CD14-positive monocyte (primary cell): ENCODE measurements at regions not wholly inside any gene's neighbourhood (a gene's known extent, or its start where the extent isn't known, plus 50 kb on each side); places are given as distances from the start of the nearest gene placed in this dataset.

Experiments used
- DNase-seq, 3 donors: peaks; one replicate each; pipeline ENCODE4 v3.0.0-alpha.2; 2011 to 2022
- H2AFZ ChIP-seq: 2 replicates; pipeline ENCODE4 v1.6.0; 2012; ENCODE audit warnings: mild to moderate bottlenecking, low read depth, low read length, inconsistent platforms; ENCODE audit not compliant: insufficient read depth, poor library complexity, severe bottlenecking
- H3K27ac ChIP-seq, 2 donors: 1 replicate in 1 of 2; 2 replicates in 1 of 2; pipeline ENCODE4 v1.5.1; 2012 to 2013; ENCODE audit warnings: low read length in 2 of 2, control low read depth in 1 of 2, inconsistent platforms in 1 of 2, low read depth in 1 of 2, mild to moderate bottlenecking in 1 of 2
- H3K27me3 ChIP-seq, 2 donors: one replicate each; pipeline versions ENCODE4 v1.6.0 to v1.6.1; 2011 to 2013; ENCODE audit warnings: low read length in 2 of 2; ENCODE audit not compliant: control insufficient read depth in 2 of 2, insufficient read depth in 2 of 2
- H3K36me3 ChIP-seq, 2 donors: replicated peaks in 1 of 2; 1 replicate in 1 of 2; 2 replicates in 1 of 2; pipeline versions ENCODE4 v1.5.1 to v1.6.1; 2012 to 2013; ENCODE audit warnings: low read length in 2 of 2, control low read depth in 1 of 2, inconsistent platforms in 1 of 2, mild to moderate bottlenecking in 1 of 2; ENCODE audit not compliant: insufficient read depth in 2 of 2, control insufficient read depth in 1 of 2
- H3K4me1 ChIP-seq, 2 donors: 1 replicate in 1 of 2; 2 replicates in 1 of 2; pipeline versions ENCODE4 v1.5.1 to v1.6.1; 2012 to 2013; ENCODE audit warnings: low read length in 2 of 2, control low read depth in 1 of 2, inconsistent platforms in 1 of 2, mild to moderate bottlenecking in 1 of 2, moderate library complexity in 1 of 2; ENCODE audit not compliant: insufficient read depth in 2 of 2, control insufficient read depth in 1 of 2
- H3K4me2 ChIP-seq: replicated peaks from 2 replicates; pipeline ENCODE3; 2012; ENCODE audit warnings: low read length, moderate library complexity, mild to moderate bottlenecking; ENCODE audit not compliant: poor library complexity, severe bottlenecking; ENCODE audit errors: extremely low read depth
- H3K4me3 ChIP-seq, 3 experiments: fragments of 200-600 bp in 1 of 3; sonication (generic) in 1 of 3; replicated peaks in 1 of 3; 1 replicate in 2 of 3; 2 replicates in 1 of 3; pipeline ENCODE4 v1.5.1; 2011 to 2013; ENCODE audit warnings: low read length in 3 of 3, mild to moderate bottlenecking in 3 of 3, control low read depth in 2 of 3, low read depth in 2 of 3, inconsistent platforms in 1 of 3, moderate library complexity in 1 of 3
- H3K79me2 ChIP-seq: 2 replicates; pipeline ENCODE4 v1.6.0; 2012; ENCODE audit warnings: mild to moderate bottlenecking, control low read depth, inconsistent platforms, low read length, moderate library complexity; ENCODE audit not compliant: insufficient read depth
- H3K9ac ChIP-seq: 2 replicates; pipeline ENCODE4 v1.6.0; 2017; ENCODE audit warnings: low read length, mild to moderate bottlenecking; ENCODE audit not compliant: insufficient read depth, poor library complexity, severe bottlenecking
- H3K9me3 ChIP-seq, 2 donors: replicated peaks in 1 of 2; 1 replicate in 1 of 2; 2 replicates in 1 of 2; pipeline versions ENCODE4 v1.5.1 to v1.6.1; 2012 to 2013; ENCODE audit warnings: low read length in 2 of 2, control low read depth in 1 of 2; ENCODE audit not compliant: control insufficient read depth in 1 of 2, insufficient read depth in 1 of 2
- H4K20me1 ChIP-seq: 2 replicates; pipeline ENCODE4 v1.6.0; 2012; ENCODE audit warnings: mild to moderate bottlenecking, low read length, control low read depth, moderate library complexity; ENCODE audit not compliant: insufficient read depth
- H3K27ac Mint-ChIP-seq, 7 donors: one replicate each; pipeline ENCODE4 v1.8.0; 2020; ENCODE audit warnings: mild to moderate bottlenecking in 7 of 7, mixed read lengths in 7 of 7, moderate library complexity in 6 of 7, inconsistent platforms in 2 of 7
- H3K27me3 Mint-ChIP-seq, 3 donors: one replicate each; pipeline ENCODE4 v1.8.0; 2021 to 2022; ENCODE audit warnings: low read depth in 3 of 3, mild to moderate bottlenecking in 3 of 3, mixed read lengths in 3 of 3, moderate library complexity in 3 of 3, inconsistent platforms in 1 of 3
- H3K36me3 Mint-ChIP-seq, 2 donors: one replicate each; pipeline ENCODE4 v1.8.0; 2020; ENCODE audit warnings: mixed read lengths in 2 of 2, inconsistent platforms in 1 of 2, mild to moderate bottlenecking in 1 of 2
- H3K4me1 Mint-ChIP-seq: one replicate; pipeline ENCODE4 v1.8.0; 2020; ENCODE audit warnings: mild to moderate bottlenecking, mixed read lengths
- H3K4me3 Mint-ChIP-seq, 2 donors: one replicate each; pipeline ENCODE4 v1.8.0; 2020; ENCODE audit warnings: mild to moderate bottlenecking in 2 of 2, mixed read lengths in 2 of 2, moderate library complexity in 1 of 2
- H3K9me3 Mint-ChIP-seq, 7 donors: one replicate each; pipeline ENCODE4 v1.8.0; 2020 to 2022; ENCODE audit warnings: mixed read lengths in 7 of 7, mild to moderate bottlenecking in 6 of 7, moderate library complexity in 6 of 7, inconsistent platforms in 2 of 7
- WGBS: methylation state at CpG from one replicate; pipeline ENCODE4 v1.1.5; 2013; ENCODE audit warnings: missing lambda C conversion rate; ENCODE audit not compliant: insufficient coverage; 5-methylcytosine and 5-hydroxymethylcytosine counted together
- intact Hi-C, 2 donors: fragments of 100-400 bp; cut with micrococcal nuclease; formaldehyde crosslinking; loops; one replicate each; pipeline versions ENCODE4 v1.15.0 to v1.15.1; 2023
- TF ChIP-seq, protein P1 (sequence below): fragments of 200-600 bp; IDR thresholded peaks from one replicate; pipeline ENCODE4 v1.8.0; 2022; ENCODE audit warnings: antibody characterized with exemption, mild to moderate bottlenecking

GRCh38 chr10:3987143-3987974 is 202.3 kb upstream of the KLF6 start:
- Histone ChIP-seq H3K9me3 (no peaks in the 10 kb centered on the region), H3K4me2 (no peak overlapping the region), H3K27ac (no peak overlapping the region), H3K4me1 (no peaks in the 10 kb centered on the region), H3K27me3 (no peaks in the 10 kb centered on the region), H3K4me3 (no peak overlapping the region), H2AFZ (no peak overlapping the region), H4K20me1 (no peaks in the 10 kb centered on the region), H3K9ac (no peak overlapping the region), H3K79me2 (no peaks in the 10 kb centered on the region), H3K36me3 (no peaks in the 10 kb centered on the region)
- intact Hi-C loops = no loop called here
- peaks cover 0 to 6% (median 4%) of the 10 kb centered on the region in 7 donors for H3K9me3 Mint-ChIP-seq
- H3K27ac Mint-ChIP-seq = no peak overlapping the region
- no peak overlapping the region for H3K4me3 Mint-ChIP-seq
- TF ChIP-seq, protein P1, sequence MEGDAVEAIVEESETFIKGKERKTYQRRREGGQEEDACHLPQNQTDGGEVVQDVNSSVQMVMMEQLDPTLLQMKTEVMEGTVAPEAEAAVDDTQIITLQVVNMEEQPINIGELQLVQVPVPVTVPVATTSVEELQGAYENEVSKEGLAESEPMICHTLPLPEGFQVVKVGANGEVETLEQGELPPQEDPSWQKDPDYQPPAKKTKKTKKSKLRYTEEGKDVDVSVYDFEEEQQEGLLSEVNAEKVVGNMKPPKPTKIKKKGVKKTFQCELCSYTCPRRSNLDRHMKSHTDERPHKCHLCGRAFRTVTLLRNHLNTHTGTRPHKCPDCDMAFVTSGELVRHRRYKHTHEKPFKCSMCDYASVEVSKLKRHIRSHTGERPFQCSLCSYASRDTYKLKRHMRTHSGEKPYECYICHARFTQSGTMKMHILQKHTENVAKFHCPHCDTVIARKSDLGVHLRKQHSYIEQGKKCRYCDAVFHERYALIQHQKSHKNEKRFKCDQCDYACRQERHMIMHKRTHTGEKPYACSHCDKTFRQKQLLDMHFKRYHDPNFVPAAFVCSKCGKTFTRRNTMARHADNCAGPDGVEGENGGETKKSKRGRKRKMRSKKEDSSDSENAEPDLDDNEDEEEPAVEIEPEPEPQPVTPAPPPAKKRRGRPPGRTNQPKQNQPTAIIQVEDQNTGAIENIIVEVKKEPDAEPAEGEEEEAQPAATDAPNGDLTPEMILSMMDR = no peak
- peaks cover 3% of the 10 kb centered on the region for H3K4me1 Mint-ChIP-seq
- DNase-seq = no peak
- 100% methylated on average over 1 of the region's 9 CpGs for WGBS
- H3K27me3 Mint-ChIP-seq = peaks cover 0 to 4% (median 0%) of the 10 kb centered on the region in 3 donors
- no peaks in the 10 kb centered on the region for H3K36me3 Mint-ChIP-seq

- Histone ChIP-seq H3K9ac (no peak overlapping the region), H3K79me2 (no peaks in the 10 kb centered on the region), H3K27ac (no peak overlapping the region), H3K9me3 (no peaks in the 10 kb centered on the region), H3K36me3 (no peaks in the 10 kb centered on the region), H2AFZ (no peak overlapping the region), H3K4me1 (peaks cover 6% of the 10 kb centered on the region in 2 donors), H3K4me3 (no peak overlapping the region), H3K4me2 (no peak overlapping the region), H3K27me3 (no peaks in the 10 kb centered on the region), H4K20me1 (no peaks in the 10 kb centered on the region)
- H3K27me3 Mint-ChIP-seq = peaks cover 0 to 1% (median under 1%) of the 10 kb centered on the region in 3 donors
- H3K4me1 Mint-ChIP-seq = peaks cover 8% of the 10 kb centered on the region
- TF ChIP-seq, protein P1 = no peak
- whole genome bisulfite sequencing = 100% methylated on average over 1 of the region's 10 CpGs
- DNase-seq = peak; percentile 5 to 23 (median 16)
- H3K4me3 Mint-ChIP-seq = no peak overlapping the region
- intact Hi-C loops = no loop called here
- H3K9me3 Mint-ChIP-seq = peaks cover 0 to 6% (median 4%) of the 10 kb centered on the region in 7 donors
- H3K36me3 Mint-ChIP-seq = no peaks in the 10 kb centered on the region
- no peak overlapping the region for H3K27ac Mint-ChIP-seq
Measured at GRCh38 chr10:3986493-3987142, 201.6 kb upstream of the KLF6 start.
